Prostate gland (tissue), 2 donors: ENCODE measurements at regions not wholly inside any gene's neighbourhood (a gene's known extent, or its start where the extent isn't known, plus 50 kb on each side); places are given as distances from the start of the nearest gene placed in this dataset.

Experiments used
- POLR2A ChIP-seq: fragments of 450-650 bp; IDR thresholded peaks from one replicate; pipeline ENCODE4 v1.6.1; 2016; ENCODE audit warnings: antibody characterized with exemption, mild to moderate bottlenecking
- POLR2AphosphoS5 ChIP-seq: sonication (generic); formaldehyde crosslinking; IDR thresholded peaks from one replicate; pipeline ENCODE4 v1.6.1; 2017; ENCODE audit warnings: antibody characterized with exemption
- TF ChIP-seq, protein P1 (sequence below), 4 experiments: fragments of 200-600 bp in 2 of 4; fragments of 450-650 bp in 2 of 4; sonication (generic) in 2 of 4; IDR thresholded peaks; 1 replicate in 3 of 4; 2 replicates in 1 of 4; pipeline ENCODE4 v1.5.1; 2016 to 2019; ENCODE audit warnings: antibody characterized with exemption in 4 of 4, mild to moderate bottlenecking in 2 of 4, moderate library complexity in 2 of 4

DNA sequence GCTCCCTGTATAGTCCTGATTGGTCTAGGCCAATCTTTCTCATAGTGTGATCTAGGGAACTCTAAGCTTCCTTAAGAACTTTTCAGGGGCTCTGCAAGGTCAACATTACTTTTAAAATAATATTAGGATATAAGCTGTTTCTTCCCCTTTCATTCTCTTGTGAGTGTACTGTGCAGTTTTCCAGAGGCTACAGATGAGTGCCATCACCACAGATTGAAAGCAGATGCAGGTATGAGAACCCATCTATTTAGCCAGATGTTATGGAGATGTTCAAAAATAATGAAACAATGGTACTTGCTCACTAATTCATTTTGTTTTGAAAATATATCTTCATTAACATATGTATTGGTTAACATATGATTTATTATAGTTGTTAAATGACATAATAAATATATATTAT, 169.2 kb upstream of the SEMA3A start:
- TF ChIP-seq, protein P1, sequence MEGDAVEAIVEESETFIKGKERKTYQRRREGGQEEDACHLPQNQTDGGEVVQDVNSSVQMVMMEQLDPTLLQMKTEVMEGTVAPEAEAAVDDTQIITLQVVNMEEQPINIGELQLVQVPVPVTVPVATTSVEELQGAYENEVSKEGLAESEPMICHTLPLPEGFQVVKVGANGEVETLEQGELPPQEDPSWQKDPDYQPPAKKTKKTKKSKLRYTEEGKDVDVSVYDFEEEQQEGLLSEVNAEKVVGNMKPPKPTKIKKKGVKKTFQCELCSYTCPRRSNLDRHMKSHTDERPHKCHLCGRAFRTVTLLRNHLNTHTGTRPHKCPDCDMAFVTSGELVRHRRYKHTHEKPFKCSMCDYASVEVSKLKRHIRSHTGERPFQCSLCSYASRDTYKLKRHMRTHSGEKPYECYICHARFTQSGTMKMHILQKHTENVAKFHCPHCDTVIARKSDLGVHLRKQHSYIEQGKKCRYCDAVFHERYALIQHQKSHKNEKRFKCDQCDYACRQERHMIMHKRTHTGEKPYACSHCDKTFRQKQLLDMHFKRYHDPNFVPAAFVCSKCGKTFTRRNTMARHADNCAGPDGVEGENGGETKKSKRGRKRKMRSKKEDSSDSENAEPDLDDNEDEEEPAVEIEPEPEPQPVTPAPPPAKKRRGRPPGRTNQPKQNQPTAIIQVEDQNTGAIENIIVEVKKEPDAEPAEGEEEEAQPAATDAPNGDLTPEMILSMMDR (IDR thresholded peaks at IDR 0.05): no peak
- TF ChIP-seq POLR2AphosphoS5: no peak
- TF ChIP-seq POLR2A: no peak
